ENCODE measurements at regions not wholly inside any gene's neighbourhood (a gene's known extent, or its start where the extent isn't known, plus 50 kb on each side); places are given as distances from the start of the nearest gene placed in this dataset.

GRCh38 chr18:50509012-50509411, 50.9 kb upstream of the MAPK4 start:
- DNase-seq (ENCODE audit: low read depth) = no peak
- no peak for TF ChIP-seq CTCF (IDR thresholded peaks at IDR 0.05; ENCODE audit: low read depth, low read length, missing control alignments)
- H3K4me3 ChIP-seq (ENCODE audit: low read depth, low read length) = no peak overlapping the region
